Motor neuron (in vitro differentiated cells): ENCODE measurements at regions not wholly inside any gene's neighbourhood (a gene's known extent, or its start where the extent isn't known, plus 50 kb on each side); places are given as distances from the start of the nearest gene placed in this dataset.
A peak's percentile ranks its signal among the peaks of the same experiment; 100 is the strongest.
"Not testable (repeated sequence)": the region's sequence is repeated elsewhere in the genome, so short reads cannot be mapped to it uniquely, and the experiment has no call there.

Source experiments
- ATAC-seq, 8 experiments: fragments of 200-7000 bp; cut with Tn5 transposase; replicated peaks in 6 of 8; 2 replicates each; pipeline ENCODE4 v1.8.0; 2021; ENCODE audit warnings: mild to moderate bottlenecking in 8 of 8, moderate library complexity in 8 of 8
- H3K27ac ChIP-seq, 2 donors: fragments of 250-450 bp; sonication (Bioruptor Pico); 2 replicates each; pipeline ENCODE4 v1.9.0; 2021; ENCODE audit warnings: antibody characterized with exemption in 2 of 2, mild to moderate bottlenecking in 2 of 2, moderate library complexity in 1 of 2
- H3K4me1 ChIP-seq, 2 donors: fragments of 250-450 bp; sonication (Bioruptor Pico); replicated peaks in 1 of 2; 2 replicates each; pipeline ENCODE4 v1.6.1; 2021; ENCODE audit warnings: antibody characterized with exemption in 2 of 2, mild to moderate bottlenecking in 2 of 2, moderate library complexity in 1 of 2
- H3K4me3 ChIP-seq, 5 donors: fragments of 250-450 bp; sonication (Bioruptor Pico); 2 replicates each; pipeline ENCODE4 v1.9.0; 2021; ENCODE audit warnings: antibody characterized with exemption in 5 of 5, mild to moderate bottlenecking in 5 of 5, moderate library complexity in 4 of 5
- WGBS, 10 experiments: fragments of 450-650 bp; shearing (Covaris generic); methylation state at CpG; one replicate each; pipeline ENCODE4 v1.0.0; 2022; 5-methylcytosine and 5-hydroxymethylcytosine counted together
- in situ Hi-C, 9 experiments: fragments of 400-800 bp; cut with MboI; loops; one replicate each; pipeline ENCODE4 v1.15.0; 2021; ENCODE audit warnings: low sequenced_read_pairs in 9 of 9, low pct_unique_long_range_greater_than_20kb in 2 of 9; ENCODE audit not compliant: unreplicated experiment in 9 of 9

DNA sequence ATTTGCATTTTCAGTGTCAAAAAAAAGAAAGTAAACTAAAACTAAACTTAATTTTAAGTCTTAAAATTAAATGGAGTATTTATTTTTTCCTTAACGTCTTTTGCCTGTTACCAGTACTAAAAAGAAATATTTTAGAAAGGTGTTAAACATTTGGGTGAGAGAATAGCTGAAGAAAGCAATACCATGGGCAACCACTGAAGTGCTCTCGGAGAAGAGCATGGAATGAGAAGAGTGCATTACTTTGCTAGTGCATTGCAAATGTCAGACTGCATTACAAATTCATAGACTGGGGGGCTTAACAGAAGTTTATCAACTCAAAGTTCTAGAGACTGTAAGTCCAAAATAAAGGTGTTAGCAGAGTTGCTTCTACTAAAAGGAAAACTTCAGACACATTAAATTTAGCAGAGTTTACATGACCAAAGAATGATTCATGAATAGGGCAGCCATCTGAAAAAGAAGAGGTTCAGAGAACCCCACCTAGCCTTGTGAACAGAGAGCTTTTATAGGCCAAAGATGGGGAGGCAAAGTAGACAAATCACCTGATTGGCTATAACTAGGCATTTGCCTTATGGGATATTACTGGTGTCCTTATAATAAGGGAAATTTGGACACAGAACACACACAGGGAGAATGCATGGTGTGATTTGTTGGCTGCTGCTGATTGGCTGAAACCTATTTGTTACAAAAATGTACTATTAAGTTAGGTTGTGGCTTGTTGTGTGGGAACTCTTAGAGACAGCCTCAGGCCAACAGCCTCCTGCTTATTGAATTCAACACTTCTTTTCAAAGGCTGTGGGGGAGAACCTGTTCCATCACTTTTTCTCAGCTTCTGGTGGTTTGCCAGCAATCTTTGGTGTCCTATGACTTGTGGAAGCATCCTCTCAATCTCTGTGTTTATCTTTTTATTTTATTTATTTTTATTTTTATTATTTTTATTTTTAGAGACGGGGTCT is 106.7 kb upstream of the RREB1 start:
- 50 to 100% (median 85%) methylated on average over 1 to 3 of the region's 3 CpGs for WGBS, 10 experiments

GRCh38 chr6:7003041-7003440 is 104.7 kb upstream of the RREB1 start:
- no peak for ATAC-seq
- Histone ChIP-seq H3K27ac (no peak overlapping the region), H3K4me1 (peaks cover 5 to 18% of the 10 kb centered on the region in 2 donors), H3K4me3 (no peak overlapping the region)
- in situ Hi-C loops: no loop called here
- WGBS, 10 experiments: 80 to 100% (median 90%) methylated on average over 1 to 7 of the region's 9 CpGs; no CpG with 5 or more reads in 3 of the 10 experiments

More for the DNA sequence above, 106.7 kb upstream of the RREB1 start:
- Histone ChIP-seq H3K27ac (no peak overlapping the region), H3K4me1 (peaks cover 3 to 15% of the 10 kb centered on the region in 2 donors), H3K4me3 (no peak overlapping the region)
- in situ Hi-C loops: no loop called here
- ATAC-seq: peak in 1 of 8 experiments; percentile 44

GRCh38 chr6:7004581-7005297 is 103.0 kb upstream of the RREB1 start:
- no peak overlapping the region for H3K4me3 ChIP-seq
- H3K27ac ChIP-seq: no peak overlapping the region
- peak in 4 of 8 experiments; percentile 10 to 98 (median 76) for ATAC-seq
- WGBS, 10 experiments: 8 to 96% (median 58%) methylated on average over 2 to 6 of the region's 8 CpGs; no CpG with 5 or more reads in 5 of the 10 experiments
- H3K4me1 ChIP-seq: peaks cover 3 to 14% of the 10 kb centered on the region in 2 donors
- in situ Hi-C loops: no loop called here

GRCh38 chr6:7006515-7007191 is 101.1 kb upstream of the RREB1 start:
- Histone ChIP-seq H3K4me1 (peaks cover 3 to 14% of the 10 kb centered on the region in 2 donors), H3K4me3 (no peak overlapping the region), H3K27ac (peak overlapping the region in 1 of 2 donors; percentile 62)
- ATAC-seq: peak in 5 of 8 experiments; percentile 30 to 88 (median 82)
- in situ Hi-C loops: no loop called here
- WGBS, 10 experiments: 54 to 91% (median 74%) methylated on average over 1 to 5 of the region's 5 CpGs; no CpG with 5 or more reads in 1 of the 10 experiments

- in situ Hi-C loops: no loop called here
- ATAC-seq: peak in 2 of 8 experiments; percentile 26 to 41
- no peak overlapping the region for H3K27ac ChIP-seq
- 21 to 100% (median 70%) methylated on average over 1 to 5 of the region's 6 CpGs for WGBS, 10 experiments
- no peak overlapping the region for H3K4me3 ChIP-seq
- H3K4me1 ChIP-seq: peaks cover 3 to 14% of the 10 kb centered on the region in 2 donors
These were observed 99.2 kb upstream of the RREB1 start for GRCh38 chr6:7008451-7008988.

DNA sequence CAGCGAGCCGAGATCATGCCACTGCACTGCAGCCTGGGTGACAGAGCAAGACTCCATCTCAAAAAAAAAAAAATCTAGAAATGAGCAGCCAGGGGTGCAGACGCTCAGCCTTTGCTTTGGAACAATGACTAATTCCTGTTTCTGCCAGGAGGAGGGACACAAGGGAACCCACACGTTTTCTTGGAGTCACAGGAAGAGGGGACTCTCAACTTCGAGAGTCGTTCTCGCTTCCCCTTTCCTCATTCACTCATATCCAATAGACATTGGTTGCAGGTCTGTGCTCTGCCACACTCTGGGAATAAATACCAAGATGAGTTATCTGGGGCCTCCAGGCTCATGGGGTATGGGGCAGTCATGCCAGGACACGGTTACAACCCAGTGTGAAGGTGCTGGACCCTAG is 91.5 kb upstream of the RREB1 start:
- WGBS, 10 experiments: 77 to 83% (median 81%) methylated on average over 1 to 7 of the region's 8 CpGs; no CpG with 5 or more reads in 6 of the 10 experiments
- in situ Hi-C loops: no loop called here
- no peak overlapping the region for H3K4me3 ChIP-seq
- ATAC-seq: peak in 5 of 8 experiments; percentile 24 to 72 (median 40)
- no peak overlapping the region for H3K27ac ChIP-seq
- no peaks in the 10 kb centered on the region for H3K4me1 ChIP-seq

DNA sequence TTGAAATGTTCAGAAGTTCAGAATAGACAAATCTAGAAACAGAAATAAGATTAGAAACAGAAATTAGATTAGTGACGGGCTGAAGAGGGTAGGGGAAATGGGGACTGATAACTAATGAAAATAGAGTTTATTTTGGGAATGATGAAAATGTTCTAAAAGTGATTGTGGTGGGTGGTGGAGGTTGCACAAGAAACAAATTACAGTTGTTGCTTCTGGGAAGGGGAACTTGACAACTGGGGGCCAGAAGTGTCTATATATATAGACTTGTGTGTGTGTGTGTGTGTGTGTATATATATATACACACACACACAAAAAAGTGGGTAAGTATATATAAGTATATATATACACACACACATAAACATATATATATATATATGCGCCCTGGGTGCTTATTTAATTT is 86.5 kb upstream of the RREB1 start:
- no peak overlapping the region for H3K27ac ChIP-seq
- ATAC-seq: no peak
- no peak overlapping the region for H3K4me3 ChIP-seq
- no peaks in the 10 kb centered on the region for H3K4me1 ChIP-seq
- in situ Hi-C loops: no loop called here
- WGBS, 10 experiments: 63 to 100% (median 100%) methylated on average over 1 to 2 of the region's 2 CpGs; no CpG with 5 or more reads in 1 of the 10 experiments

DNA sequence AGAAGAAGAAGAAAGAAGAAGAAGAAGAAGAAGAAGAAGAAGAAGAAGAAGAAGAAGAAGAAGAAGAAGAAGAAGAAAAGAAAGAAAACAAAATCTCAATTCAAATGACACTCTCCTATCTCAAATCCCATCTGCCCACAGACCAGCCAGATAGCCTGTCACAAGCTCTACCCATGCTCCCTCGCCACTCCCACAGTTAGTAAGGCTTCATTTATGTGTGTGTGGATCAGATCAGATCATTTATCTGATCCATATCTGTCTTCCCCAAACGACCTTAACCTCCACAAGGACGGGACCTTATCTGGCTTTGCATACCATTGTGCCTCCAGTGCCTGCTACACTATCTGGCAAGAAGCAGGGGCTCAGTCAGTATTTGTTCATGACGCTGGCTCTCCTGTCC is 81.9 kb upstream of the RREB1 start:
- Histone ChIP-seq H3K4me1 (no peaks in the 10 kb centered on the region), H3K4me3 (no peak overlapping the region), H3K27ac (no peak overlapping the region)
- in situ Hi-C loops: no loop called here
- 17 to 100% (median 58%) methylated on average over 1 to 3 of the region's 4 CpGs for WGBS, 10 experiments
- no peak for ATAC-seq

DNA sequence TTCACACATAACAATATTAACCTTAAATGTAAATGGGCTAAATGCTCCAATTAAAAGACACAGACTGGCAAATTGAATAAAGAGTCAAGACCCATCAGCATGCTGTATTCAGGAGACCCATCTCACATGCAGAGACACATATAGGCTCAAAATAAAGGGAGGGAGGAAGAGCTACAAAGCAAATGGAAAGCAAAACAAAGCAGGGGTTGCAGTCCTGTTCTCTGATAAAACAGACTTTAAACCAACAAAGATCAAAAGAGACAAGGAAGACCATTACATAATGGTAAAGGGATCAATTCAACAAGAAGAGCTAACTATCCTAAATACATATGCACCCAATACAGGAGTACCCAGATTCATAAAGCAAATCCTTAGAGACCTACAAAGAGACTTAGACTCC is 78.8 kb upstream of the RREB1 start:
- in situ Hi-C loops, H3K4me1 ChIP-seq, H3K4me3 ChIP-seq, ATAC-seq, H3K27ac ChIP-seq: not testable (repeated sequence)

DNA sequence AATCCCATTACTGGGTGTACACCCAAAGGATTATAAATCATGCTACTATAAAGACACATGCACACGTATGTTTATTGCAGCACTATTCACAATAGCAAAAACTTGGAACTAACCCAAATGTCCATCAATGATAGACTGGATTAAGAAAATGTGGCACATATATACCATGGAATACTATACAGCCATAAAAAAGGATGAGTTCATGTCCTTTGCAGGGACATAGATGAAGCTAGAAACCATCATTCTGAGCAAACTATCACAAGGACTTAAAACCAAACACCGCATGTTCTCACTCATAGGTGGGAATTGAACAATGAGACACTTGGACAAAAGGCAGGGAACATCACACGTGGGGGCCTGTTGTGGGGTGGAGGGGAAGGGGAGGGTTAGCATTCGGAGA is 76.8 kb upstream of the RREB1 start:
- H3K27ac ChIP-seq, H3K4me1 ChIP-seq, H3K4me3 ChIP-seq, in situ Hi-C loops, ATAC-seq: not testable (repeated sequence)
- WGBS, 10 experiments: 0 to 80% (median 13%) methylated on average over 1 of the region's 4 CpGs; no CpG with 5 or more reads in 7 of the 10 experiments

GRCh38 chr6:7033202-7033601 is 74.6 kb upstream of the RREB1 start:
- WGBS, 10 experiments: 0 to 91% (median 74%) methylated on average over 1 to 5 of the region's 5 CpGs; no CpG with 5 or more reads in 1 of the 10 experiments
- ATAC-seq: no peak
- H3K27ac ChIP-seq: no peak overlapping the region
- H3K4me1 ChIP-seq: no peaks in the 10 kb centered on the region
- in situ Hi-C loops: no loop called here
- H3K4me3 ChIP-seq: no peak overlapping the region

- ATAC-seq: no peak
- no peak overlapping the region for H3K4me3 ChIP-seq
- in situ Hi-C loops: no loop called here
- 73 to 80% methylated on average over 1 of the region's 1 CpG; no CpG with 5 or more reads in 8 of the 10 experiments for WGBS, 10 experiments
- no peaks in the 10 kb centered on the region for H3K4me1 ChIP-seq
- no peak overlapping the region for H3K27ac ChIP-seq
These were observed 73.7 kb upstream of the RREB1 start for GRCh38 chr6:7034055-7034454.
